B cell (primary cell): ENCODE measurements at regions not wholly inside any gene's neighbourhood (a gene's known extent, or its start where the extent isn't known, plus 50 kb on each side); places are given as distances from the start of the nearest gene placed in this dataset.

Source experiments
- EZH2 ChIP-seq: IDR thresholded peaks from 2 replicates; pipeline ENCODE4 v1.6.1; 2012; ENCODE audit warnings: borderline replicate concordance, low read depth, mild to moderate bottlenecking, moderate library complexity, low read length; ENCODE audit not compliant: insufficient read depth, poor library complexity, severe bottlenecking
- TF ChIP-seq, protein P1 (sequence below): fragments of 200-600 bp; IDR thresholded peaks from one replicate; pipeline ENCODE4 v1.8.0; 2022; ENCODE audit warnings: antibody characterized with exemption, mild to moderate bottlenecking

DNA sequence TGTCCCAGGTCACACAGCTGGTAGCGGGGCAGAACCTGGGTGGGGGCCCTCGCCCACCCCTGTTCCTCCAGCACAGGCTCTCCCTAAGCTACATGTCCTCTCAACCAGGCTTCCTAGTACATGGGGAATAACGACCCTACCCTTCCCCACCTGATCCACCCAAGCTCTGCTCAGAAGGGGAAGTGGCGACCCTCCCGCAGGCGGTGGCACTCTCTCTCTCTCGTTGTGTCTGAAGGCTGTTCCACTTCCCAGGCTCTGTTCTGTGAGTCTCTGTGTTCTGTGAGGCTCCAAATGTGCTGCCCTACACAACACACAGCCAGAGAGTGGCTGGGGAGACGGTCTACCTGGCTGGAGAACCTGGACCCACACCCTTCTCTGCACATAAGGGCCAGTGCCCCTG, 135.8 kb downstream of the COPS8 start:
- no peak for TF ChIP-seq EZH2
- TF ChIP-seq, protein P1, sequence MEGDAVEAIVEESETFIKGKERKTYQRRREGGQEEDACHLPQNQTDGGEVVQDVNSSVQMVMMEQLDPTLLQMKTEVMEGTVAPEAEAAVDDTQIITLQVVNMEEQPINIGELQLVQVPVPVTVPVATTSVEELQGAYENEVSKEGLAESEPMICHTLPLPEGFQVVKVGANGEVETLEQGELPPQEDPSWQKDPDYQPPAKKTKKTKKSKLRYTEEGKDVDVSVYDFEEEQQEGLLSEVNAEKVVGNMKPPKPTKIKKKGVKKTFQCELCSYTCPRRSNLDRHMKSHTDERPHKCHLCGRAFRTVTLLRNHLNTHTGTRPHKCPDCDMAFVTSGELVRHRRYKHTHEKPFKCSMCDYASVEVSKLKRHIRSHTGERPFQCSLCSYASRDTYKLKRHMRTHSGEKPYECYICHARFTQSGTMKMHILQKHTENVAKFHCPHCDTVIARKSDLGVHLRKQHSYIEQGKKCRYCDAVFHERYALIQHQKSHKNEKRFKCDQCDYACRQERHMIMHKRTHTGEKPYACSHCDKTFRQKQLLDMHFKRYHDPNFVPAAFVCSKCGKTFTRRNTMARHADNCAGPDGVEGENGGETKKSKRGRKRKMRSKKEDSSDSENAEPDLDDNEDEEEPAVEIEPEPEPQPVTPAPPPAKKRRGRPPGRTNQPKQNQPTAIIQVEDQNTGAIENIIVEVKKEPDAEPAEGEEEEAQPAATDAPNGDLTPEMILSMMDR: no peak
